ENCODE measurements at regions not wholly inside any gene's neighbourhood (a gene's known extent, or its start where the extent isn't known, plus 50 kb on each side); places are given as distances from the start of the nearest gene placed in this dataset.

GRCh38 chr19:32252333-32252669, 93.1 kb upstream of the ZNF507 start:
- Histone ChIP-seq H3K4me3 (replicated peaks; ENCODE audit: low read depth, low read length) (no peak overlapping the region), H3K27me3 (replicated peaks; ENCODE audit: control insufficient read depth, insufficient read depth, low read length) (no peaks in the 10 kb centered on the region), H3K36me3 (ENCODE audit: control insufficient read depth, insufficient read depth, low read length) (no peaks in the 10 kb centered on the region)
- no peak for DNase-seq (ENCODE audit: extremely low read depth, insufficient read length)
- TF ChIP-seq CTCF (IDR thresholded peaks at IDR 0.05; ENCODE audit: insufficient read depth, low read length, poor library complexity, severe bottlenecking) = no peak

GRCh38 chr19:32253683-32254508, 91.5 kb upstream of the ZNF507 start:
- H3K27me3 ChIP-seq (replicated peaks; ENCODE audit: control insufficient read depth, insufficient read depth, low read length) = no peaks in the 10 kb centered on the region
- H3K36me3 ChIP-seq (ENCODE audit: control insufficient read depth, insufficient read depth, low read length) = no peaks in the 10 kb centered on the region
- TF ChIP-seq CTCF (IDR thresholded peaks at IDR 0.05; ENCODE audit: insufficient read depth, low read length, poor library complexity, severe bottlenecking) = no peak
- no peak overlapping the region for H3K4me3 ChIP-seq (replicated peaks; ENCODE audit: low read depth, low read length)
- DNase-seq (ENCODE audit: extremely low read depth, insufficient read length) = no peak

- Histone ChIP-seq H3K36me3 (ENCODE audit: control insufficient read depth, insufficient read depth, low read length) (no peaks in the 10 kb centered on the region), H3K4me3 (replicated peaks; ENCODE audit: low read depth, low read length) (no peak overlapping the region), H3K27me3 (replicated peaks; ENCODE audit: control insufficient read depth, insufficient read depth, low read length) (no peaks in the 10 kb centered on the region)
- no peak for DNase-seq (ENCODE audit: extremely low read depth, insufficient read length)
- TF ChIP-seq CTCF (IDR thresholded peaks at IDR 0.05; ENCODE audit: insufficient read depth, low read length, poor library complexity, severe bottlenecking) = no peak
Measured at GRCh38 chr19:32254509-32254890, 90.9 kb upstream of the ZNF507 start.

GRCh38 chr19:32255536-32256295, 89.7 kb upstream of the ZNF507 start:
- no peaks in the 10 kb centered on the region for H3K27me3 ChIP-seq (replicated peaks; ENCODE audit: control insufficient read depth, insufficient read depth, low read length)
- TF ChIP-seq CTCF (IDR thresholded peaks at IDR 0.05; ENCODE audit: insufficient read depth, low read length, poor library complexity, severe bottlenecking) = no peak
- DNase-seq (ENCODE audit: extremely low read depth, insufficient read length) = no peak

GRCh38 chr19:32256341-32256975, 89.0 kb upstream of the ZNF507 start:
- H3K27me3 ChIP-seq (replicated peaks; ENCODE audit: control insufficient read depth, insufficient read depth, low read length) = no peaks in the 10 kb centered on the region
- no peak for DNase-seq (ENCODE audit: extremely low read depth, insufficient read length)
- TF ChIP-seq CTCF (IDR thresholded peaks at IDR 0.05; ENCODE audit: insufficient read depth, low read length, poor library complexity, severe bottlenecking) = no peak
- no peak overlapping the region for H3K4me3 ChIP-seq (replicated peaks; ENCODE audit: low read depth, low read length)
- no peaks in the 10 kb centered on the region for H3K36me3 ChIP-seq (ENCODE audit: control insufficient read depth, insufficient read depth, low read length)

More at GRCh38 chr19:32255536-32256295, 89.7 kb upstream of the ZNF507 start:
- Histone ChIP-seq H3K36me3 (ENCODE audit: control insufficient read depth, insufficient read depth, low read length) (no peaks in the 10 kb centered on the region), H3K4me3 (replicated peaks; ENCODE audit: low read depth, low read length) (no peak overlapping the region)
